ENCODE measurements at regions not wholly inside any gene's neighbourhood (a gene's known extent, or its start where the extent isn't known, plus 50 kb on each side); places are given as distances from the start of the nearest gene placed in this dataset.

GRCh38 chr14:34075042-34075744, 124.3 kb upstream of the EGLN3 start:
- Histone ChIP-seq H3K4me1 (peaks cover 0 to 3% (median 0%) of the 10 kb centered on the region in 4 donors), H3K9me3 (no peaks in the 10 kb centered on the region), H3K27me3 (no peaks in the 10 kb centered on the region), H3K4me3 (no peak overlapping the region), H3K27ac (no peak overlapping the region), H3K36me3 (no peaks in the 10 kb centered on the region)
- intact Hi-C loops (cut with DNase I): no loop called here
- WGBS, 2 donors: 66 to 79% methylated on average over 3 of the region's 3 CpGs
- TF ChIP-seq EP300 (IDR thresholded peaks at IDR 0.05): no peak
- no peak for TF ChIP-seq POLR2AphosphoS5 (IDR thresholded peaks at IDR 0.05)
- TF ChIP-seq CTCF (IDR thresholded peaks at IDR 0.05): no peak
- TF ChIP-seq POLR2A (IDR thresholded peaks at IDR 0.05): no peak
- no peak for DNase-seq

DNA sequence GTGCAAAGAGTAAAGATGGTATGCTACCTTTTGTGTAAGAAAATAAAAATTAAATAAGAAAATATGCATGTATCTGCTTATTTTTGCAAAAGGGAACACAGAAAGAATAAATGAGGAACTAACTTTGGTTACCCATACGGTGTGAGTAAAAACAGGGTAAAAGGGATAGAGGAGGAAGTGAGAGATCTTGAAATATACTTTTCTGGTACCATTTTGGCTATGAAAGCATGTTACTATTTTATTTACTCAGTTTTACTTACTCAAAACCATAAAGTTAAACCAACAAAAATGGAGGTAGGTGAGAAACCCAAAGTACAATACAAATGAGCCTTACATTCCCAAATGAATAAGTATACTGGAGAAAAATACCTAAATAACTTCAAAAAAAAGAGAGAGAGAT, 122.0 kb upstream of the EGLN3 start:
- peaks cover 0 to 6% (median 2%) of the 10 kb centered on the region in 4 donors for H3K4me1 ChIP-seq
- H3K4me3 ChIP-seq: no peak overlapping the region
- no peak for TF ChIP-seq POLR2A (IDR thresholded peaks at IDR 0.05)
- no peak for TF ChIP-seq CTCF (IDR thresholded peaks at IDR 0.05)
- TF ChIP-seq EP300 (IDR thresholded peaks at IDR 0.05): no peak
- intact Hi-C loops (cut with DNase I): loop anchor here (2.0 kb wide), 1 partner anchor 52 kb away; no protein-coding TSS in a partner anchor
- no peaks in the 10 kb centered on the region for H3K36me3 ChIP-seq
- no peaks in the 10 kb centered on the region for H3K27me3 ChIP-seq
- H3K27ac ChIP-seq: no peak overlapping the region
- 54 to 86% methylated on average over 1 of the region's 1 CpG for WGBS, 2 donors
- H3K9me3 ChIP-seq: no peaks in the 10 kb centered on the region
- DNase-seq: no peak

DNA sequence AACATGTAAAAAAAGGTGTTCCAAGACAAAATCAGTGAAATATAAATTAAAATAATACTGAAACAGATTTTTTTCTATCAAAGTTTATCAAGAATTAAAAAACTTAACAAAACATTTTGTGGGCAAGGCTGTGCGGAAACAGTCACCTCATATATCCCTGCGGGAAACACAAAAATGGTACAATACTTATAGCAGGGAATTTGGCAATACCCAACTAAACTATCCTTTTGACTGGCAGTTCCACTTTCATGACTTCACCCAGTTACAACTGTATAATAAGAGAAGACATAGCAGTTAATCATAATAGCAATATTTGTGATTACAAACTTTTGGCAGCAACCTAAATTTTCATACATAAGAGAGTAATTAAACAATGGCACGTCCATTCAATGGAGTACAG, 121.5 kb upstream of the EGLN3 start:
- no peaks in the 10 kb centered on the region for H3K36me3 ChIP-seq
- no peak overlapping the region for H3K4me3 ChIP-seq
- no peak for DNase-seq
- TF ChIP-seq POLR2A (IDR thresholded peaks at IDR 0.05): no peak
- H3K9me3 ChIP-seq: no peaks in the 10 kb centered on the region
- intact Hi-C loops (cut with DNase I): loop anchor here (2.0 kb wide), 1 partner anchor 52 kb away; no protein-coding TSS in a partner anchor
- H3K27me3 ChIP-seq: no peaks in the 10 kb centered on the region
- 96% methylated on average over 3 of the region's 3 CpGs for WGBS, 2 donors
- no peak overlapping the region for H3K27ac ChIP-seq
- H3K4me1 ChIP-seq: peaks cover 0 to 6% (median 3%) of the 10 kb centered on the region in 4 donors

DNA sequence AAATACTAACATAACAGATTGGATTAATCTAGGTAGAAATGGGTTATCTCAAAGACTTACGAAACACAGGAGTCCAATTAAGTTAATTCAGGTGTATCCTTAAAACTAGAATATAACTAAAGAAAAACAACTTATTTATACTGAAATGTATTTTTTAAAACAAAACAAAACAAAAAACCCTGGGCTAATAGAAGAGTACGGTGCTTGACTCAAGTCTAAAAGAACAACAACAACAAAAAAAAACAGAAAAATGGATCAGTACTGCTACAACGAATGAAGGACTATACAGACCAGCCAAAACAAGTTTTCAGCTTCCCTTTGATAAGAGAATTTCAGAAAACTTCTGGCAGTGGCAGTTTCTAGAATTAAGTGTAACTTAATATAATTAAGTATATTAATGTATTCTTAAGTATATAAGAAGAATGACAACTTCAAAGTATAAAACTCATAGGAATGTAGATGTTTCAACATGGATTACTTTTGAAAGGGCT, 120.1 kb upstream of the EGLN3 start:
- H3K36me3 ChIP-seq: no peaks in the 10 kb centered on the region
- H3K4me3 ChIP-seq: no peak overlapping the region
- TF ChIP-seq POLR2A (IDR thresholded peaks at IDR 0.05) (no peak), EP300 (IDR thresholded peaks at IDR 0.05) (no peak), POLR2AphosphoS5 (IDR thresholded peaks at IDR 0.05) (no peak), CTCF (IDR thresholded peaks at IDR 0.05) (no peak)
- peaks cover 0 to 6% (median 3%) of the 10 kb centered on the region in 4 donors for H3K4me1 ChIP-seq
- WGBS, 2 donors: 93 to 94% methylated on average over 3 of the region's 3 CpGs
- DNase-seq: no peak
- no peaks in the 10 kb centered on the region for H3K27me3 ChIP-seq
- no peaks in the 10 kb centered on the region for H3K9me3 ChIP-seq
- H3K27ac ChIP-seq: no peak overlapping the region
- intact Hi-C loops (cut with DNase I): no loop called here

GRCh38 chr14:34069854-34070582, 119.1 kb upstream of the EGLN3 start:
- Histone ChIP-seq H3K4me3 (no peak overlapping the region), H3K27me3 (no peaks in the 10 kb centered on the region), H3K36me3 (no peaks in the 10 kb centered on the region), H3K4me1 (peaks cover 0 to 9% (median 6%) of the 10 kb centered on the region in 4 donors), H3K27ac (no peak overlapping the region), H3K9me3 (no peaks in the 10 kb centered on the region)
- TF ChIP-seq POLR2A (IDR thresholded peaks at IDR 0.05) (no peak), EP300 (IDR thresholded peaks at IDR 0.05) (no peak), CTCF (IDR thresholded peaks at IDR 0.05) (no peak), POLR2AphosphoS5 (IDR thresholded peaks at IDR 0.05) (no peak)
- DNase-seq: no peak
- intact Hi-C loops (cut with DNase I): no loop called here
- WGBS, 2 donors: 56 to 77% methylated on average over 3 of the region's 3 CpGs
